Limb (tissue), 2 donors: ENCODE measurements at regions not wholly inside any gene's neighbourhood (a gene's known extent, or its start where the extent isn't known, plus 50 kb on each side); places are given as distances from the start of the nearest gene placed in this dataset.

ENCODE experiments used
- DNase-seq, 2 donors: peaks; one replicate each; pipeline ENCODE4 v3.0.0-alpha.2; 2016; ENCODE audit errors: extremely low spot score in 2 of 2

- no peak for DNase-seq
These were observed 311.3 kb downstream of the BMP2 start for GRCh38 chr20:7078804-7079203.

DNA sequence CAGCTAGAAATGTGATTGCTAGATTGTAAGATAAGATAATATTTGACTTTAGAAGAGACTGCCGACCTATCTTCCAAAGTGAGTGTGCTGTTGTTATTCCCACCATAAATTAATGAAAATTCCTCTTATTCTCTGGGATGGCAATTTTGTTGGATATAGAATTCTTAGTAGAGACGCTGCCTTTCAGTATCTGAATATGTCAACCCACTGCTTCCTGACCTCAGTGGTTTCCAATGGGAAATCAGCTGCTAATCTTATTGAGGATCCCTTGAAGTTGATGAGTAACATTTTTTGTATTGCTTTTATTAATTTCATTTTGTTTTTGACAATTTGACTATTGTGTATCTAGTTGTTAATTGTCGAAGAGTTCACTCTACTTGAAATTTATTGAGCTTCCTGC is 313.0 kb downstream of the BMP2 start:
- DNase-seq: no peak

DNA sequence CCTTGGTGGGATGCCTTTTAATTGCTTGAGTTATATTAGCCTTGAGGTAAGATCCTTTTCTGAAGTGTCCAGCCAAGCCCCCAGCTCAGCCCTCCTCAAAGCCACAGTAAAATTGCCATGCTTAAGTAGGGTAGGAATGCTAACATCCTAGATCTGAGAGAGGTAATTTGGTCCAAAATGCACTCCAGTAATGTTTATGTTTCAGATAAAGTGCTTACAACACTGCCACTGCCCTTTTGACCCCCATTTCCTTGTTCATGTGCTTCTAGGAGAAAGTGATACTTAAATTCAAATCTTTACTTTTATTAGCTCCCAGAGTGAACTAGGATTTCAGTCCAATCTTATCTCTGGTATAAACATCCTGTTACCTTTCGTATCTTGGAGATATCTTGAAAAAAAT is 318.0 kb downstream of the BMP2 start:
- DNase-seq: no peak

DNA sequence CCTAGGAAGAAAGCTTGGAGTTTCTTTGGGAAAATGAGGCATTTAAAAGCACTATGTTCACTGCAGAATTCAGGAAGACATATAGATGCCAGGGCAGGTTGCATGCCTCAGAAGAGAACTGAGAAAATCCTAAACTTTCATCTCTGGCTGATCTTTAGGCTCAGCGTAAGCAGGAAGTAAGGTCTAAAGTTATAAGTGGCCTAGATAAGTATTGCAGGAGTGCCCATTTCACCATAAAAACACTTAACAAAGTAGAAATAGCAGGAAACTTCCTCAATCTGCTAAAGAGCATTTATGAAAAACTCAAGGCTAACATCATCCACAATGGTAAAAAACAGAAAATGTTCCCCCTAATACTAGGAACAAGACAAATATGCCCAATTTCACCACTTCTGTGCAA is 320.3 kb downstream of the BMP2 start:
- no peak for DNase-seq

DNA sequence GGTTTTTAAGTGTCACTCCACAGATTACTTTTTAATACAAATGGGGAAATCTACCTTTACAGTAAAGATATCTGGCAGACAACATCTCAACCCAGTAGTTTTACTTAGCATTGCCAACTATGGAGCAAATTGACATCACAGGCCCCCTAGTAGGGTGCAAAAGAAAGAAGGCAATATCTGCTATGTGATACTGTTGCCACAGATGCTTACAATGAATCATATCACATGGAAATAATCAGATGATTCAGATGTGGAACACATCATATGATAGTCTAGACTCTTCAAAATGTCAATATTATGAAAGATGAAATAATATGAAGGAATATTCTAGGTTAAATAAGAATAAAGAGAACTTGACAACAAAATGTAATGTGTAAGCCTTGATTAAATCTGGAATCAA is 322.5 kb downstream of the BMP2 start:
- DNase-seq: no peak

DNA sequence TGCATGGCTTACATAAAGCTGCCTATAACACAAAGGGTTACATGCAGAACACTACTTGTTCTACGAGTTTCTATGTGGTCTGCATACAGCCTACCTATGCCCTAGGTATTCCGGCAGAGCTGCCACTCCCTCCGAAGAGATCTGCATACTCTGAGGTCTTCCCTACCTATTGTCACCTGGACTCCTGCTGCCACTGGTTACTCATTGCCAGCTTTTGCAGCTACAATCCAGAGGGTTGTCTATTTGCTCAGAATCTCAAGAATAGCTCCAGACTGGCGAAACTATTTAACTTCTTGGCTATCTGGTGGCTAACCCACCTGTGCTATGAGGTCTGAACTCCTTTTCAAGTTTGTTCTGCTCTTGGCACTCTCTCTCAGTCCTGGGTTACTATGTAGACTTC is 323.3 kb downstream of the BMP2 start:
- no peak for DNase-seq

- DNase-seq: no peak
These were observed 324.2 kb downstream of the BMP2 start for GRCh38 chr20:7091655-7092054.

GRCh38 chr20:7094438-7094997 is 327.0 kb downstream of the BMP2 start:
- DNase-seq: no peak

DNA sequence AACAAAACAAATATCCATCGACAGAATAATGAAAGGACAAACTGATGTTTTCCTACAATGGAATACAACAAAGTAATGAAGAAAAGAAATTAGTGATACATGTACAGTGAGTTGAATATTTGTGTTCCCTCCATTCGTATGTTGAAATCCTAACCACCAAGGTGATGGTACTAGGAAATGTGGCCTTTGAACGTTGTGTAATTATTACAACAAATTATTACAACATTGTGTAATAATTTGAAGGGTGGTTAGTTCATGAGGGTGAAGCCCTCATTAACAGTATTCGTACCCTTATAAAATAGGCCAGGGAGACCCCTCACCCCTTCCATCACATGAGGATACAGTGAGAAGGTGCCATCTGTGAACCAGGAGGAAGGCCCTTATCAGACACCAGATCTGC is 339.4 kb downstream of the BMP2 start:
- DNase-seq: no peak

DNA sequence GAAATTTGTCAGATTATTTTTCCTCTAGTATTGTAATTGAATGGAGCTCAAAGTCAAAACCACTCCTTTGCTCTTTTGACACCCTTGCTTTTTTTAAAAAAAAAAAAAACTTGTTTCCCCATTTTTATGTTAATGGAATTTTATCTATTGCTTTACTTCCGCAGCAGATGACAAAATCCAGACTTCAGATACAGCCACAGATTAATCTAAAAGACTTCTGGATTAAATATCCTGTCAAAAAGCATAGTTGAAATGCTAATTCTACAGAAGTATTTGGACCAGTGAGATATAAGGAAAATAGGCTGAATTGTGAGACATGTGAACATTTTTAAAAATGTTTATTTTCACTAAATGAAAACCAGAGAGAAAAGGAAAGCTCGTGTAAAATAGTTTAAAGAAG is 341.4 kb downstream of the BMP2 start:
- no peak for DNase-seq

GRCh38 chr20:7113577-7114466 is 346.3 kb downstream of the BMP2 start:
- peak in 1 of 2 donors; percentile 42 for DNase-seq

DNA sequence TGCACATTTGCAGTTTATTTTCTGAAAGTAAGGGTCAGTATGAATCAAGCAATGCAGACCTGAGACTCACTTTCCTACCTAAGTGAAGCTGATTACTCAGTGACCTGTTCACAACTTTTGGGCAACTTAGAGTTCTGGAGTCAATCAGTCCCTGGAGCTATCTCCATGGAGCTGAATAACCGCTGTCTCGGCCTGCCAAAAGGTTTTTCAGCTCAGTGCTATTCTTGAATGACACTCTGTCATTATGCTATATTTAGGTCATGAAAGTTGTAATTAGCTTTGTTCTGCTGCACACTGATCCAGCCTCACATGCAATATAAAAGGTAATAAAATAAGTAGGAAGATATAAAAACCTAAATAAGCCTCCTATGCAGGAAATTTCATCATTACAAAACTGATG is 356.0 kb downstream of the BMP2 start:
- no peak for DNase-seq

DNA sequence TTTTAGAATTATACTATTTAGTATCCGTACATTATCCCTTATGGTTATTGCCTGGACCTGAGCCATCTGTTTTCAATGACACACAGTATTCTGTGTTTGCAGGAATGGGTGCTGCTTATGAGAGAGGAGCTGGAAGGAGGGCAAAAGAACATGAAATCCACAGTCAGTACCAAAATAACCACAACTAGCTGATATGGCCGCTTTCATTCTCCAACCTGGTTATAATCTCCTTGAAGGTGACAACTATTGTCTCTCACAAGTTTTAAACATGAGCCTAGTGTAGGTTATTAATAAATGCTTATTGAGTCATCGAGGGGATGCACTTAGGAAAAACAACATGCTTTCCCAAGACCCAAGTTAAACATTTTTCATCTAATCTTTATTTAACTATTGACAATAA is 356.6 kb downstream of the BMP2 start:
- no peak for DNase-seq

- DNase-seq: no peak
These were observed 369.4 kb downstream of the BMP2 start for GRCh38 chr20:7136886-7137285.

- DNase-seq: no peak
These were observed 370.1 kb downstream of the BMP2 start for GRCh38 chr20:7137395-7138151.

- DNase-seq: no peak
These were observed 377.0 kb downstream of the BMP2 start for GRCh38 chr20:7144464-7144863.

DNA sequence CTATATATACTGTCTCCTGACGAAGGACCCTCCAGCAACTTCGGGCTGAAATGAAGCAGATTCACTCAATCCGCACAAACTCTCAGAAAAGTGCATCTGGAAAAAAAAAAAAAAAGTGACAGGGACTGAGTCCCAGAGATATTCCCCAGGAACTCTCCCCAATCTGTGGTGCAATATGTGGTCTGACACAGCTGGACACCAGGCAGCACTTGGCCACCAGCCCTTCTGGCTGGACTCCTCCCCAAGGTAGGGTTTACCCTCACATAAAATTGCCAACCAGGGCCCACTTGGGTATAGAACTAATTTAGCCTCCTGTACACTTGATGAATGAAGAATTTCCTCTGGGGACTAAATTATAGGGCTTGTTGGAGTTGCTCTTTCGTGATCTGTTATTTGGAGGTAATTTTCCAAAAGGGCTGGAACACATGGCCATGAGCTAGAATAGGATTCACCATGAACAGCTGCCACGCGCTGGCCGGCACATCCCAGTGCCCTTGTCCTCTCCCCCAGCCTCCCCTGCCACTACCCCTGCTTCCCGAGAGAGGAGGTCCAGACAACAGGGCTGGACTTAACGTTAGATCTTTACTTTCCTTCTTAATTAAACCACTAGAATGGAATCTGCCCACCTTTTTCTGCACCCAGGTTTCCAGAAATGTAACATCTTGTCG is 379.2 kb downstream of the BMP2 start:
- DNase-seq: no peak

GRCh38 chr20:7147220-7147601 is 379.7 kb downstream of the BMP2 start:
- DNase-seq: no peak

- DNase-seq: no peak
These were observed 384.4 kb downstream of the BMP2 start for GRCh38 chr20:7151676-7152470.

GRCh38 chr20:7155282-7155681 is 387.8 kb downstream of the BMP2 start:
- DNase-seq: no peak

DNA sequence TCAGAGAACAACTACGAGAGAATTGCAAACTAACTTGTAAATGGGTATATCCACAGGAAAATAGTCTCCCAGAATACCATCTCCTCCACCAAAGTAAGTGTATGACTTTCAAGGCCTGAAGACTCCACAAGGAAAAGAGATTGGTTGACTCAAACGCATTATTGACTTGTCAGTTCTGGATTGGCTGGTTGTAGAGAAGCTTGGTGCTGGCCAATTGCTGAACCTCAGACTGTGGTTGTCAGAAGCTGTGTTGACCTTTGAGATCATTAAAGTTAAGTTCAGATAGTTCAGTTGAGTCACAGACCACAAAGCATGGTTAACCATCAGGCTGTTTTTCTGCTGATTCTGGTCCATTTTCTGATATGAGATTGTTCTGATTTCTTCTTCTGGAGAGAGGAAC is 388.3 kb downstream of the BMP2 start:
- no peak for DNase-seq
